RPMI8226 (cell line): ENCODE measurements at regions not wholly inside any gene's neighbourhood (a gene's known extent, or its start where the extent isn't known, plus 50 kb on each side); places are given as distances from the start of the nearest gene placed in this dataset.
"Not testable (repeated sequence)": the region's sequence is repeated elsewhere in the genome, so short reads cannot be mapped to it uniquely, and the experiment has no call there.

Source experiments
- DNase-seq: peaks from one replicate; pipeline ENCODE4 v3.0.0-alpha.2; 2015

- no peak for DNase-seq
These were observed 480.0 kb upstream of the JAG1 start for GRCh38 chr20:11153819-11154218.

DNA sequence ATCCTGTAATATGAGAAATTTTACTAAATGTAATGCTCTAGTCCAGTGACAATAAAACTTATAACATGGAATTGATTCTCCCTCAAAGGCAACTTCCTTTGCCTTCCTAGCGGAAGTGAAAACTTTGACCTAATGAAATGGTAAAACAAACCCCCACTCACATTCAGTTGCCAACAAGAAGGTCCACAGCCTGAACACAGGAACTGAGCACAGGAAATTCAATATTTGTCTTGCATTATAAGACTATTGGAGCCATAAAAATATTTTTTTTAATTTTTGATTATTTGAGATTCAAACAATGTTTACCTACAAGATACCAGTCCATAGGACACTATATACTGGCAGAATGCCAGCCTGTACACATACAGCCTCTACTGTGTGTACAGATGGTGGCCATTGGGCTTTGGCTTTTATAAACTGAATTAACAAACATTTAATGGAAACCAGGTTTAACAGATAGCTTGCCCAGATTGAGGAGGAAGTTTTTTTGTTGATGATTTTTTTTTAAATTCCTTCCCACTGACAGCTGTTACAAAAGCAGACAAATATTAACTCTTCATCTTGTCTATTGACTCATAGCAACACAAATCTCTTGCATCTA, 481.5 kb upstream of the JAG1 start:
- DNase-seq = no peak

GRCh38 chr20:11156922-11157321, 483.1 kb upstream of the JAG1 start:
- no peak for DNase-seq

DNA sequence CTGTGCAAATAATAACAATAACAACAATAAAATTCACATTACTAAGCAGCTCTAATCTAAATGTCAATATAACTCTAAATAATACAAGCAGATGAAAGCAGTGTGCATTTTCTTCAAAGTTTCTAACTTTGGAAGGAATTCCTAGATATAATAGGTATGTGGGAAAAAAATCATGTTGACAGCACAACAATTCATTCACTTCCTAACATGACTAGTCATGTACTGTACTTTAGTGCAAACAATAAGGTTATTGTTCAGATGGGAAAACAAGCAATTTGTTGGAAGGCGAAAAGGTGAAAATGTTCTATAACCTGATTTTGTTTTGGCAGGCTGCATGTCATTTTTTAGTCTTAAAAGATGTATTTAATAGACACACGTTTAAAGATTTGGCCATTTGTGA, 484.3 kb upstream of the JAG1 start:
- DNase-seq = no peak

- no peak for DNase-seq
These were observed 484.8 kb upstream of the JAG1 start for GRCh38 chr20:11158589-11158988.

DNA sequence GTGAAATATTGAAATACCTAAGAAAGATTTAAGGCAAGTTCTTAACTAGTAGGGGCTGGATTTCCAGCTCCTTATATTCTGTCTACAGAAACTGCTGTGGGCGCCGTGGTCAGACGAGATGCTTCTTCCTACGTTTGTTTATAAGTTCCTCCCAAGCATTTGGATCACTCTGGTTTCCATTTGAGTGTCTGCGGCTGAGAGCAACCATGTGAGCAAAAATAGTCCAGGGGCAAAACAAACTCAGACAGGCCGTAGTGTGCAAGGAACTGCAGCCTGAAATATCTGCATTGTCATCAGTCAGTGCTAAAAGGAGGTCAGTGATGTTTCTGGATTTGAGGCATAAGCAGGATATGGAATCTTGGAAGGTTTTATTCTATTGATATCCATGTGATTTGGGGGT, 485.9 kb upstream of the JAG1 start:
- DNase-seq = no peak

DNA sequence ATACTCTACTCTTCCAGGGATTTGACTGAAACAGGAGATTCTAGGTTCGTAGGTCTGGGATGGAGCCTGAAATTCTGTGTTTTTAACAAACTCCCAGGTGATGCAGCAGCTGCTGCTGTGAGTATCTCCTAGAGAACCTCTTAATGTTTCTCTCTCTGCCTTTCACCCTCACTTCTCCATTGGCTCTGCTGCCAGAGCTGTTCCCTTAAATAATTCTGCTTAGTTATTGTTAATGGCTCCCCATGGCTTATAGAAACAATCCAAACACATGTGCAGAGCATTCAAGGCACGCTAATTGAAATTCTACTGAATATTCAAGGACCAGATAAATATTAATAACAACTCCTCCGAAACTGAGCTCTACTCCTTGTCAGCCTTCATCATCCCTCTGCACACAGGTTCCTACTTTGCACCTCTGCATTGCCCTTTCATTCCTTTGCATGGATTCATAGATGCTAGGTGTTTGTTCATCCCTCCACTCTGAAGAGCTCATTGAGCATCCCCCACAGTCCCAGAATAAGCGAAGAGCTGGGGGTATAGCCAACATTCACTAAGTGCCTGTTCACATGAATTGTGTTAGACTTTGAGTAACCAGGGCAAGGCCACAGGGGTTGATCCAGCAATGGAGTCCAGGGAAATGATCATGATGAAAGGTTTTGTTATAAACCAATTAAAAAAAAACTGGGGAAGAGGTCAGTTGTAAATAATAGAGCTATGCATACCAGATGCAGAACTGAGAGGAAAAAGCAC, 488.4 kb upstream of the JAG1 start:
- no peak for DNase-seq

DNA sequence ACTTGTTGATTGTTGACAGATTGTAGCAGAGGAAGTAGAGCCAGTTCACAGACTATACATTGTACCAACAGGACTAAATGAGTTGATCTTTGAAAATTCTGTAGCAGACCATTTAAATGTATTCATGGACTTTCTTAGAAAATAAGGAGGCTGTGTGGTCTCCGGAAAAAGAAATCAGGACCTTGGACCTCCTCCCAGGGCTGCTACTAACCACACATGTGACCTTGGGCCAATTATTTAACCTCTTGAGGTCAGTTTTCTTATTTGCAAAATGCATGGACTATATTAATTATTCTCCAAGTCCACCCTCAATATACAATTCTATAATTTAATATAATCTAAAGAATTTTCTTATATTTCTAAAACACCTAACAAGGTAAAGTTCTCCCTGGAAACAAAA, 492.0 kb upstream of the JAG1 start:
- DNase-seq = no peak

- no peak for DNase-seq
These were observed 492.9 kb upstream of the JAG1 start for GRCh38 chr20:11166712-11167111.

- no peak for DNase-seq
These were observed 494.2 kb upstream of the JAG1 start for GRCh38 chr20:11168026-11168425.

- DNase-seq = no peak
These were observed 496.2 kb upstream of the JAG1 start for GRCh38 chr20:11170025-11170424.

GRCh38 chr20:11170565-11170964, 496.8 kb upstream of the JAG1 start:
- DNase-seq = no peak

GRCh38 chr20:11172881-11173280, 499.1 kb upstream of the JAG1 start:
- DNase-seq = no peak

DNA sequence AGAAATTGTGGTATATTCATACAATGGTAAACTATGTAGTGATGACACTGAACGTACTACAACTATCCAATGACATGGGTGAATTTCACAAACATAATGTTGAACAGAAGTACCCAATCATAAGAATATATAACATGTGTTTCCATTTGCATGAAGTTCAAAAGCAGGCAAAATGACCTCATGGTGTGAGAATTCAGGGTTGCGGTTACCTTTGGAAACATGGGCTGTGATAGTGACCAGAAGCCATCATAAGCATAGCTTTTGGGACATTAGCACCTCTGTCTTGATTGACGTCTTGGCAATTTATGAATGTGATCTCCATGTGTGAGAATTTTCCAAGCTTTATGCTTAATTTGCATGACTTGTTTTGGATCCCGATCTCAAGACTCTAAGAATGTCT, 500.1 kb upstream of the JAG1 start:
- DNase-seq = no peak

- DNase-seq = no peak
These were observed 501.1 kb upstream of the JAG1 start for GRCh38 chr20:11174861-11175260.

DNA sequence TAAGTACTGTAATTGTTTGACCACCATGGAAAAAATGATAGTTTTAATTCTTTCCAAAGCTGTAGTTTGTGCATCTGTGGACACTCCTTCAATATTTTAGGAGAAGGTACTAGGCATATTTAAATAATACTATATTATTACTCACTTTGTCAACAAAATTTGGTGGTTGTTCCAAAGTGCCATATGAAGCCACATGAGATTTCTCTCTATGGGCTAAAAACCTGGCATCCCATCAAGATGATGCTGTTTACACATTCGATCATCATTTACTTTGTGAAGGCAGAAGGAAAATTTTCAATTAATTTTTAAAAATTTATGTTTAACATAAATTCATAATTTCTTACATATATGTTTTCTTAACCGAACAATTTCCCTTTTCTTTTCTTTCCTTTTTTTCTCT, 502.6 kb upstream of the JAG1 start:
- no peak for DNase-seq

GRCh38 chr20:11178946-11179654, 505.3 kb upstream of the JAG1 start:
- DNase-seq = no peak

GRCh38 chr20:11180186-11180585, 506.4 kb upstream of the JAG1 start:
- no peak for DNase-seq

DNA sequence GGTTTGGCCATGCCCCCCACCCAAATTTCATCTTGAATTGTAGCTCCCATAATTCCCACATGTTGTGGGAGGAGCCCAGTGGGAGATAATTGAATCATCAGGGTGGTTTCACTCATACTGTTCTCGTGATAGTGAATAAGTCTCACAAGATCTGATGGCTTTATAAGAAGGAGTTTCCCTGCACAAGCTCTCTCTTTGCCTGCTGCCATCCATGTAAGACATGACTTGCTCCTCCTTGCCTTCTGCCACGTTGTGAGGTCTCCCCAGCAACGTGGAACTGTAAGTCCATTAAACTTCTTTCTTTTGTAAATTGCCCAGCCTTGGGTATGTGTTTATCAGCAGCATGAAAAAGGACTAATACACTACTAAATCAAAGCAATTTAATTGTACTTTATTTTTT, 507.3 kb upstream of the JAG1 start:
- DNase-seq = not testable (repeated sequence)

DNA sequence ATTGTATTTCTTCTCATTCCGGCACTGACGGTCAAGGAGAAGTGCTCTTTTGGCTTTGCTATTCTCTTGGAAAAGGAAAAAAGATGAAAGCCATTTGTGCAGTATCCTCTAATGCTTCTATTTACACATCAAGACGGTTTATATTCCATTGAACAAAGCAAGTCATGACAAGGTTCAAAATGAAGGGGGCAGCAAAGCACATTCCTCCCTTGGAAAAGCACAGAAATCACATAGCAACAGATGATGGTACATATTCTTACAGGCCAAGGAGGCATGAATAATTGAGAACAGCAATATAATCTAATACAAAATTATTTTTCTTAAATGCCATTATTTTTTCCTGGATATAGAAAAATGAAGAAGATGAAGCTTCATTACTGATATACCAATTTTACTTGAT, 508.2 kb upstream of the JAG1 start:
- DNase-seq = no peak

DNA sequence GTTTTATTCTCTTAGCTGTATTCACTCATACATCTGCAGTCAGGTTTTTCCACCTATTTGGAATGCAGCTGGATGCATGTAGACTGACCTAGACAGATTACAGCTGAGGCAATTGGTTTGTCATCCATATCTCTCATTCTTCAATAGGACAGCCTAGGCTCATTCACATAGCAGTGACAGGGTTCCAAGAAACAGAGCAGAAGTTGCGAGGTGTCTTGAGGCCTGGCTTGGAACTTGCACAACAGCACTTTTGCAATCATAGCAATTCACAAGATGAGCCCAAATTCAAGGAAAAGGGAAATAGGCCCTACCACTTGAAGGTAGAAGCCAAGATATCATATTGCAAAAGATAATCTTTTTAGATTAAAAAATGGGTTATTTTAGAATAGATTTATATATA, 508.9 kb upstream of the JAG1 start:
- DNase-seq = no peak

- no peak for DNase-seq
These were observed 512.7 kb upstream of the JAG1 start for GRCh38 chr20:11186301-11187008.

DNA sequence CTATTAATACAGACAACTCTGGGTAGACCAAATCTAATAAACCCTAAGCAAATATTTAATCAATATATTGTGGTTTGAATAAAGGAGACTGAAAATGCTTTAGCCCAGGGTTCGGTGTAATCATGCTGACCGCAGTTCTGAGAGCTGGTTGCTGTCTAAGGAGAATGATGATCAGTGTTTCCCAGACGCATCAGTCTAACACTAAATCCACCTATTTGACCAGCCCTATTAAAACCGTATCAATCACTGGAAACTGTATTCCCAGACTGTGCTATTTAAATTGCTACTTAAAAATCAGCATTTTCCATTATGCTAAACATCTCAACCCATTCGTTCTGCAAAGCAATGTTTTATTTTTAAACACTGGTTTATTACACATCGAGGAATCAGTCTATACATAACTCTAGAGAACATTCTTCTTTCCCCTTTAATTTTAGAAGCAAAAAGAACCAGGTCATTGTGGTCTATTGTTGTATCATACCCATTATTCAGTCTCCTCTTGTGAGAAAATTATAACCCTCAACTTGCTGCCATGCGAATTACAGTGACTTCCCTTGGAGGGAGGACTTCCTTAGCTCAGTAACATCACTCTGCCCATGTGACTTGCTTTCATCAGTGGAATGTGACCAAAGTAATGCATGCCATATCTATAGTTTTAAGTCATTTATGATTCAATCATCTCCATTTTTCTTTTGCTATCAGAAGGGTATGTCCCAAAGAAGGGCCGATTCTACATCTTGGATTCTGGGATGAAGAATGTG, 515.2 kb upstream of the JAG1 start:
- DNase-seq = no peak
